Thoracic aorta (tissue), 2 donors: ENCODE measurements at regions not wholly inside any gene's neighbourhood (a gene's known extent, or its start where the extent isn't known, plus 50 kb on each side); places are given as distances from the start of the nearest gene placed in this dataset.

Experiments
- ATAC-seq: fragments of 150-250 bp; one replicate; pipeline ENCODE4 v1.8.0; 2017; ENCODE audit warnings: low read depth; ENCODE audit not compliant: insufficient number of reproducible peaks, low FRiP score
- DNase-seq: peaks from one replicate; pipeline ENCODE4 v3.0.0-alpha.2; 2020; ENCODE audit warnings: low spot score
- H3K27ac ChIP-seq, 2 donors: fragments of 200-600 bp; sonication (generic); 1 replicate in 1 of 2; 2 replicates in 1 of 2; pipeline ENCODE4 v1.5.1; 2016; ENCODE audit warnings: mild to moderate bottlenecking in 2 of 2, moderate library complexity in 2 of 2
- H3K27me3 ChIP-seq: fragments of 200-600 bp; sonication (generic); replicated peaks from 2 replicates; pipeline ENCODE4 v1.6.0; 2016; ENCODE audit warnings: mild to moderate bottlenecking; ENCODE audit not compliant: insufficient read depth
- H3K36me3 ChIP-seq: fragments of 200-600 bp; sonication (generic); one replicate; pipeline ENCODE4 v1.5.1; 2016
- H3K4me1 ChIP-seq, 2 donors: fragments of 200-600 bp; sonication (generic); 1 replicate in 1 of 2; 2 replicates in 1 of 2; pipeline versions ENCODE4 v1.5.1 to v1.6.0; 2016; ENCODE audit warnings: low read depth in 2 of 2, mild to moderate bottlenecking in 1 of 2; ENCODE audit not compliant: control insufficient read depth in 1 of 2
- H3K4me3 ChIP-seq: fragments of 200-600 bp; sonication (generic); 2 replicates; pipeline ENCODE4 v1.5.1; 2016; ENCODE audit warnings: mild to moderate bottlenecking
- H3K9me3 ChIP-seq: fragments of 200-600 bp; sonication (generic); 2 replicates; pipeline ENCODE4 v1.5.1; 2016
- TF ChIP-seq, protein P1 (sequence below): fragments of 200-600 bp; sonication (generic); IDR thresholded peaks from one replicate; pipeline ENCODE4 v1.5.1; 2019; ENCODE audit warnings: antibody characterized with exemption

DNA sequence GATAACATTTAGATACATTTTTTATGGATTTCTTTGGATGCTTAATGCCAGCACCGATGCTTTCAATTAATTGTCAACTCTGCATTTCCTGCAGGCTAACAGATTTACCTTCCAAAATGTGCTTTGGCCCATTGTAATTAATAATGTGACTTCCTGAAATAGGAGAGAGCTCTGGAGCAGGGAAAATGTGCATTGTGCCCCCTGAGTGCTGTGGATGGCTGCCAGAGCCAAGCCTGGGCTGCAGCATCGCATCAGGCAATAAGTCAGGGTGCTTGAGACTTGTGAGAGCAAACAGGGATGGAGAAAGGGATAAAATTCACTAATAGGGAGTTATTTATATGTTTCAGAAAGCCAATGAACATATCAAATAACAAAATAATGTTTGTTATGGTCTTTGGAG is 133.8 kb downstream of the MOBP start:
- TF ChIP-seq, protein P1, sequence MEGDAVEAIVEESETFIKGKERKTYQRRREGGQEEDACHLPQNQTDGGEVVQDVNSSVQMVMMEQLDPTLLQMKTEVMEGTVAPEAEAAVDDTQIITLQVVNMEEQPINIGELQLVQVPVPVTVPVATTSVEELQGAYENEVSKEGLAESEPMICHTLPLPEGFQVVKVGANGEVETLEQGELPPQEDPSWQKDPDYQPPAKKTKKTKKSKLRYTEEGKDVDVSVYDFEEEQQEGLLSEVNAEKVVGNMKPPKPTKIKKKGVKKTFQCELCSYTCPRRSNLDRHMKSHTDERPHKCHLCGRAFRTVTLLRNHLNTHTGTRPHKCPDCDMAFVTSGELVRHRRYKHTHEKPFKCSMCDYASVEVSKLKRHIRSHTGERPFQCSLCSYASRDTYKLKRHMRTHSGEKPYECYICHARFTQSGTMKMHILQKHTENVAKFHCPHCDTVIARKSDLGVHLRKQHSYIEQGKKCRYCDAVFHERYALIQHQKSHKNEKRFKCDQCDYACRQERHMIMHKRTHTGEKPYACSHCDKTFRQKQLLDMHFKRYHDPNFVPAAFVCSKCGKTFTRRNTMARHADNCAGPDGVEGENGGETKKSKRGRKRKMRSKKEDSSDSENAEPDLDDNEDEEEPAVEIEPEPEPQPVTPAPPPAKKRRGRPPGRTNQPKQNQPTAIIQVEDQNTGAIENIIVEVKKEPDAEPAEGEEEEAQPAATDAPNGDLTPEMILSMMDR = no peak
- no peaks in the 10 kb centered on the region for H3K27me3 ChIP-seq
- ATAC-seq (no peak), DNase-seq (no peak)
- no peak overlapping the region for H3K27ac ChIP-seq
- H3K4me1 ChIP-seq = no peaks in the 10 kb centered on the region
- no peaks in the 10 kb centered on the region for H3K36me3 ChIP-seq
- no peaks in the 10 kb centered on the region for H3K9me3 ChIP-seq
- H3K4me3 ChIP-seq = no peak overlapping the region

DNA sequence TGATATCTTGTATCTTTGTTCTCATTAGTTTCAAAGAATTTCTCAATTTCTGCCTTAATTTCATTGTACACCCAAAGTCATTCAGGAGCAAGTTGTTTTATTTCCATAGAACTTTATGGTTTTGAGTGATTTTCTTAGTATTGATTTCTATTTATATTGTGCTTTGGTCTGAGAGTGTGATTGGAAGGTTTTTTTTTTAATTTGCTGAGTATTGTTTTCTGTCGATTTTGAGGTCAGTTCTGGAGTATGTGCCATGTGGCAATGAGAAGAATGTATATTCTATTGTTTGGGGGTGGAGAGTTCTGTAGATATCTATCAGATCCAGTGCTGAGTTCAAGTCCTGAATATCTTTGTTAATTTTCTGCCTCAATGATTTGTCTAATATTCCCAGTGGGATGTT is 138.4 kb downstream of the MOBP start:
- TF ChIP-seq, protein P1 = no peak
- H3K4me3 ChIP-seq = no peak overlapping the region
- no peak for ATAC-seq

DNA sequence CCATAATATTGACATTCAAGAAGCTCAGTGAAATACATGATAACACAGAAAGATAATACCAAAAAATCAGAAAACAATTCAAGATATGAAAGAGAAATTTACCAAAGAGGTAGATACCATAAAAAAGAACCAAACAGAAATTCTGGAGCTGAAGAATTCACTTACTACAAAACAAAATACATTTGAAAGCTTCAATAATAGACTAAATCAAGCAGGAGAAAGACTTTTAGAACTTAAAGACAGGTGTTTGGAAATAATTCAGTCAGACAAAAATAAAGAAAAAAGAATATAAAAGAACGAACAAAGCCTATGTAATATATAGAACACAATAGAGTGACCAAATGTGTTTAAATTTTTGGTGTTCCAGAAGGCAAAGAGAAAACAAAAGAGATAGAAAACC is 158.7 kb downstream of the MOBP start:
- H3K27me3 ChIP-seq = no peaks in the 10 kb centered on the region
- H3K36me3 ChIP-seq = no peaks in the 10 kb centered on the region
- no peak for ATAC-seq
- DNase-seq = no peak
- no peaks in the 10 kb centered on the region for H3K9me3 ChIP-seq
- no peaks in the 10 kb centered on the region for H3K4me1 ChIP-seq
- TF ChIP-seq, protein P1 = no peak
- H3K27ac ChIP-seq = no peak overlapping the region
- H3K4me3 ChIP-seq = no peak overlapping the region

More for the DNA sequence above, 138.4 kb downstream of the MOBP start:
- Histone ChIP-seq H3K4me1 (no peaks in the 10 kb centered on the region), H3K27ac (no peak overlapping the region), H3K9me3 (no peaks in the 10 kb centered on the region), H3K27me3 (no peaks in the 10 kb centered on the region), H3K36me3 (no peaks in the 10 kb centered on the region)
- DNase-seq = no peak

DNA sequence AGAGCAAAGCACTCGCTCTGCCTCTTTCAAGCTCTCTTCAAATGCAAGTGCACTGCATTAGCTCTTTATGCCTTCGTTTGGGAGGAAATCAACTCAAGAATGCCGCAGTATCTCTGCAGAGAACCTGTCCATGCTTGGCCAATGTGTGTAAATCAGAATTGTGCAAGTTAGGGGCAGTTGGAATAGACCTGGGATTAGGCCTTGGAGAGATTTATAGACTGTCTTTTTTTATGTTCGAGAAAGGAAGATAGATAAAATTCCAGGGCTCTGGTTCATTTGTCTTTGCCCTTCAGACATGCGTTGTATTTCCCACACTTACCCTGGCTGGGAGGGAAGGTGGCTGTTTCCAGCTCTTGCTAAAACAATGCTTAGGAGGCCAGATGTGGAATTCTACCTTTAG is 163.7 kb downstream of the MOBP start:
- TF ChIP-seq, protein P1 = no peak
- H3K27me3 ChIP-seq = no peaks in the 10 kb centered on the region
- no peaks in the 10 kb centered on the region for H3K36me3 ChIP-seq
- no peak for ATAC-seq
- H3K4me3 ChIP-seq = no peak overlapping the region
- no peaks in the 10 kb centered on the region for H3K9me3 ChIP-seq
- DNase-seq = no peak
- no peaks in the 10 kb centered on the region for H3K4me1 ChIP-seq
- no peak overlapping the region for H3K27ac ChIP-seq

DNA sequence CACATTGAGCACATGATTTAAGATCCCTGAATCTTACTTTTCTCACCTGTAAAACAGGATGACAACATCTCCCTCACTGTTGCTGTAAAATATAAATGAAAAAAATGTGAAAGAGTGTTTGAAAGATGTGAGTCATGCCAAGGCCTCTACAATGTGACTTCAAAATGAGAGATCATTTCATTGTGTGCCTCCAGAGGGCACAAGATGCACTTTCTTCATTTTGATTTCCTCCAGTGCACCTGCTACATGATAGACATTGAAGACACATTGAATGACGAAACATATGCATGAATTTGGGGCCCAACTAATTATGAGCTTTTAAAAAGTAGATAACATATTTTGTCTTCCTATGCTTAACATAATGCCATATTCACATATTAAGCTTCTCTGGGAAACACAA is 170.3 kb downstream of the MOBP start:
- H3K4me1 ChIP-seq = peaks cover 0 to 4% of the 10 kb centered on the region in 2 donors
- H3K4me3 ChIP-seq = no peak overlapping the region
- no peaks in the 10 kb centered on the region for H3K36me3 ChIP-seq
- TF ChIP-seq, protein P1 = no peak
- no peaks in the 10 kb centered on the region for H3K27me3 ChIP-seq
- no peak for ATAC-seq
- H3K9me3 ChIP-seq = no peaks in the 10 kb centered on the region
- no peak overlapping the region for H3K27ac ChIP-seq
- DNase-seq = no peak
